Epidermal melanocyte (primary cell): ENCODE measurements at regions not wholly inside any gene's neighbourhood (a gene's known extent, or its start where the extent isn't known, plus 50 kb on each side); places are given as distances from the start of the nearest gene placed in this dataset.

Source experiments
- DNase-seq: peaks from one replicate; pipeline ENCODE4 v3.0.0; 2011; ENCODE audit warnings: low spot score; ENCODE audit not compliant: insufficient read length

DNA sequence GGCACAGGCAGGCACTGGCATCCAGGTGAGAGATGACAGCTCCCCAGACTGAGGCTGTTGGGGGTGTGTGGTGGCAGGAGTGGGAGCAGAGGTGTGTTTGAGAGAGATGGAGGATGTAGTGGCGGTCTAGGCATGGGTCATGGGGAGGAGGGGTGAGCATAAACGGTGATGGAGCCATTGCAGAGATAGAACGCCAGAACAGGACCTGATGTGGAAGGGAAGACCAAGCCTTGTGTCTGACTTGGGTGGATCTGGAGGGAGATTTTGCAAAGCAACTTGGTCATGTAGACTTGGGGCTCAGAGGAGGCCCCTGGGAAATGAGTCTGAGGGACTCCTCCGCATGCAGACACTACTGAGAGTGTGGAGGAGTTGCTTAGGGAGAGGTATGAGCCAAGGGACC, 50.0 kb upstream of the CLDN5 start:
- DNase-seq, result no peak

DNA sequence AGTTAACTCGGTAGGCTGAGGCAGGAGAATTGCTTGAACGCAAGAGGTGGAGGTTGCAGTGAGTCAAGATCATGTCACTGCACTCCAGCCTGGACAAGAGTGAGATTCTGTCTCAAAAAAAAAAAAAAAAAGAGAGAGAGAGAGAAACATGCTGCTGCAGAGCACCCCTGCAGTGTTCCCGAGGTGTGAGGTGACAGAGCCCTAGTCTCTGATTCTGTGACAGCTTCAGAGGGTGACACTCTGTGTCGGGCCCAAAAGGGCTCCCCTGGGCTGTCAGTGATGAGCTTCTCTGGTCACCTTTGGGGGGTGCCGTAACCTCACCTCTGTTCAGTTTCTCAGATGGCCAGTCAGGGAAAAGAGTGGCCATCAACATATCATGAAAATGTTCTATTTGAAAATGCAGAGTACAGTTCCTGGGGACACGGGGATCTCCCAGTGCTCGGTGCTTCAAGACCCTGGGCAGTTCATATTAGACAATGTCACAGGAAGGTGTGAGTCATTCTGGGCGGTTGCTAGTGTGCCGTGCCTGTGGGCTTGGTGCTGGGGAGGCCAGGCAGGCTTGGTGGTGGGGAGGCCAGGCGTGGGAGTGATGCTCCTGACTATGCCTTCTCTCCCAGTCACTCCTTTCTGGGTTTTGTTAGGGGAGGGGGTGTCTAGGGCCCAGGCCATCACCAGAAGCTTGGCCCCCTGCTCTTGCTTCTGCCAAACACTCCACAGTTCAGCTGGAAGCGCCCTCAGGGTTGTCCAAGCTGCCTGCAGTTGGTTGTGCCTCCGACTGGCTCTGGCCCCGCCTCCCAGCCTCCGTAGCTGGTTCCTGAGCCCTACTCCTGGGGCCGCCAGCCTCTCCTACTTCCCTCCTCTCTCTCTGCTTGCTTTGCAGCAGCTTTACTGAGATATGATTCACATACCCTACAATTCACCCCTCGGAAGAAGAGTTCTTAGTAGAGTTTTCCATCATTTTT, 52.5 kb upstream of the CLDN5 start:
- no peak for DNase-seq

- no peak for DNase-seq
Measured at GRCh38 chr22:19577422-19577966, 53.3 kb upstream of the CLDN5 start.

DNA sequence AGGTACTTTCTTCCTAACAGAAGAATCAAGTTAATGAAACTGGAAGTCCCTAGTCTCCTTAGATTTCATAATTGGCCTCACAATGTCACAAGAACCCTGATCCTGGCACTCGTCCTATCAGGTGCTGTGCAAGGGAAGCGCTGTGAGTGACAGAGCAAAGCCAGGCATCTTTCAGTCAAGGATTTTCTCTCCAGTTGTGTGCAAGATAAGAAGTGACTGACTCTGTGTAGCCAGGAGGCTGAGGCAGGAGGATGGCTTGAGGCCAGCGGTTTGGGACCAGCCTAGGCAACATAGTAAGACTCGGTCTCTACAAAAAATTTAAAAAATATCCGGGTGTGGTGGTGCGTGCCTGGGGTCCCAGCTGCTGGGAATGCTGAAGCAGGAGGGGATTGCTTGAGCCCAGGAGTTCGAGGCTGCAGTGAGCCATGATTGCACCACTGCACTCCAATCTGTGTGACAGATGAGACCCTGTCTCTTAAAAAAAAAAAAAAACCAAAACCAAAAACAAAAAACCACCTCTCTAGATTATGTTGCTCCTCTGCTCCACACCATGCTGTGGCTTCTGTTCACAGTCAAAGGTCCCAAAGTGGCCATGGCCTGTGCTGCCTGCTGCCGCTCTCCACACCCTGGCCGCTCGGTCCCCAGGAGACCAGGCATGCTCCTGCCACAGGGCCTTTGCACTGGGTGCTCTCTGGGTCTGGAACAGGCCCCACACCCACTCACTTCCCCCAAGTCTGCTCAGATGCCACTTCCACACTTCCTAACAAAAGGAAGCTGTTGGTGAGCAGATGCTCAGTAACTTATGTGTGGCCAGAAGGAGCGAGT, 54.2 kb upstream of the CLDN5 start:
- DNase-seq, result no peak

DNA sequence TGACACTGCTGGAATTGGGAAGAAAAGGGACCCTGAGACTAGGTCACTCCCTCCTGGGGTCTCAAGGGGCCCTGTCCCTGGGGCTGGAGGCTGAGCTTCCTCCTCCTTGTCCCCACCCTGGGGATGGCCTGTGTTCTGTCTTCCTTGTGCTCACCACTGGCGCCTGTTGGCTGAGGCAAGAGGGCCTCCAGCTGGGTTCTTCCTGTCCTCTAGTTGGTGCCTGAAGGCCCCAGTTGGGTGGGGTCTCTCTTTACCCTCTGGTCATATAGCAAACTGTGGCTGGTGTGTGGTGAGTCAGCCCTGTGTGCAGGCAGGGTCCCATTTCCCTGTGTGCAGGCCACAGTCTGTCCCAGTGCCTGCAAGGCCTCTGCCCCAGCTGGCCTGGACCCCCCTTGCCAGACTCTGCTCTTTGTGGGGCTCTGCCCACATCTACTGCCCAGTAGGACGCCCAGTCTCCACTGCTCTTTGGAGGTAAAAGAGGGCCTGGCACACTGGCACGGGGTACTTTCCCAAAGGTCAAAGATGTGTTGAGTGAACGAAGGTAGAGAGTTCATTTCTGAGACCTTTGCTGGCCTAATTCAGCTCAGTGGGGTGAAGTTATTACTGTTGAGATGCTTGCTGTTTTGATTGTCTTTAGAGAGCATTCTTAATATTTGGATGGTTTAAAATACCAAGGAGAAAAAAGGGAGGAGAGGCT, 55.1 kb upstream of the CLDN5 start:
- DNase-seq, result no peak

- no peak for DNase-seq
Measured at GRCh38 chr22:19579880-19580279, 55.7 kb upstream of the CLDN5 start.

DNA sequence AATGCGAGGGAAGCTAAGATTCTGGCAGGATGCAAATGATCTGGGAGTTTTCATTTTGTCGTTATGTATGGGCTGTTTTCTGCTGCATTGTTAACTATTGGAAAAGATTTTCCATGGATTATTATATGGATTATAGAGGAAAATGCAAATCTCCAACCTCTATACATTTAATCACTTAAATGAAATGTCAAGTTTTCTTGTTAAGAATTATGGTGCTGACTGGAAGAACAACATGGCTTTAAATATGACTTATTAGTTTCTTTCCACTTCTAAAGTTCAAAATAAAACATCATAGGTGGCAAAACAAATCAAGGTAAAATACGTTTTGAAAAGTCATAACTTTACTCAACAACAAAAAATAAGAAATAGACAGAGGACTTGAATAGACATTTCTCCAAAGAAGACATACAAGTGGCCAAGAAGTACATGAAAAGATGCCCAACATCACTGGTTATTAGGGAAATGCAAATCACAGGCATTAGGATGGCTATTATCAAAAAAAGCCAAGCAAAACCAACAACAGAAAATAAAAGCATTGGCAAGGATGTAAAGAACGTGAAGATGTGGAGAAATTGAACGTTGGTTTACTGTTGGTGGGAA, 56.2 kb upstream of the CLDN5 start:
- DNase-seq, result no peak

DNA sequence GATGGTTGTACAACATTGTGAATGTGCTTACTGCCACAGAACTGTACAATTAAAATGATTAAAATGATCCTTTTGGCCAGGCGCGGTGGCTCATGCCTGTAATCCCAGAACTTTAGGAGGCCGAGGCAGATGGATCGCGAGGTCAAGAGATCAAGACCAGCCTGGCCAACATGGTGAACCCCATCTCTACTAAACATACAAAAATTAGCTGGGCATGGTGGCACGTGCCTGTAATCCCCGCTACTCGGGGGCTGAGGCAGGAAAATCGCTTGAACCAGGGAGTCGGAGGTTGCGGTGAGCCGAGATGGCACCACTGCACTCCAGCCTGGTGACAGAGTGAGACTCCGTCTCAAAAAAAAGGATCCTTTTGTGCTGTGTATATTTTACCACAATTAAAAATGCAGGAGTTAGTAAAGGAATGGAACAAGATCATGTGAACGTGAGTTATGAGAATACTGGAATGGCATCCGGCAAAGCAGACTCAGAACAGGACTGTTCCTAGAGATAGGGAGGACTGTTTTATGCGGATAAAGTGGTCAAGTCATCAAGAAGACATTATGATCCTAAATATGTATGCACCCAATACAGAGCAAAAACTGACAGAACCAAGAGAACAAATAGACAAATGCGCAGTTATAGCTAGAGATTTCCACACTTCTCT, 58.0 kb upstream of the CLDN5 start:
- DNase-seq, result no peak

GRCh38 chr22:19586922-19587684, 62.9 kb upstream of the CLDN5 start:
- no peak for DNase-seq

- no peak for DNase-seq
Measured at GRCh38 chr22:19590696-19591095, 66.5 kb upstream of the CLDN5 start.

- DNase-seq, result no peak
Measured at GRCh38 chr22:19591568-19591967, 67.4 kb upstream of the CLDN5 start.

- no peak for DNase-seq
Measured at GRCh38 chr22:19592464-19592863, 68.3 kb upstream of the CLDN5 start.

DNA sequence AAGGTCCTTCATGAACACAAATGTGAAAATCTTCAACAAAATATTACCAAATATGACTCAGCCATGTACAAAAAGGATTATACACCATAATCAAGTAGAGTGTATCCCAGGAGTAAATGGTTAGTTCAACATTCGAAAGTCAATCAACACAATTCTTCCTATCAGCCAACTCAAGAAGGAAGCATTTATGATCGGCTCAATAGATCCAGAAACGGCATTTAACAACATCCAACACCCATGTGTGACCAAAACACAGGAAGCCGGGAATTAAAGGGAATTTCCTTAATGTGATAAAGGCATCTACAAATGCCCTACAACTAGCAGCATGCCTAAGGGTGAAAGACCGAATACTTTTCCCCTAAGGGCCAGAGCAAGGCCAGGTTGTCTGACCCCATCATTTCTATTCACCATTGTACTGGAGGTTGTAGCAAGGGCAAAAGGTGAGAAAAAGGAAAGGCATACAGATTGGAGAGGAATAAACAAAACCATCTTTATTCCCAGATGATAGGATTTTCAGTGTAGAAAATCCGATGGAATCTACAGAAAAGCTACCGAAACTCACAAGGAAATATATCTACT, 69.9 kb upstream of the CLDN5 start:
- no peak for DNase-seq

- DNase-seq, result no peak
Measured at GRCh38 chr22:19595532-19595931, 71.3 kb upstream of the CLDN5 start.

GRCh38 chr22:19596680-19597398, 72.6 kb upstream of the CLDN5 start:
- DNase-seq, result no peak

GRCh38 chr22:19597399-19597735, 73.2 kb upstream of the CLDN5 start:
- DNase-seq, result no peak

DNA sequence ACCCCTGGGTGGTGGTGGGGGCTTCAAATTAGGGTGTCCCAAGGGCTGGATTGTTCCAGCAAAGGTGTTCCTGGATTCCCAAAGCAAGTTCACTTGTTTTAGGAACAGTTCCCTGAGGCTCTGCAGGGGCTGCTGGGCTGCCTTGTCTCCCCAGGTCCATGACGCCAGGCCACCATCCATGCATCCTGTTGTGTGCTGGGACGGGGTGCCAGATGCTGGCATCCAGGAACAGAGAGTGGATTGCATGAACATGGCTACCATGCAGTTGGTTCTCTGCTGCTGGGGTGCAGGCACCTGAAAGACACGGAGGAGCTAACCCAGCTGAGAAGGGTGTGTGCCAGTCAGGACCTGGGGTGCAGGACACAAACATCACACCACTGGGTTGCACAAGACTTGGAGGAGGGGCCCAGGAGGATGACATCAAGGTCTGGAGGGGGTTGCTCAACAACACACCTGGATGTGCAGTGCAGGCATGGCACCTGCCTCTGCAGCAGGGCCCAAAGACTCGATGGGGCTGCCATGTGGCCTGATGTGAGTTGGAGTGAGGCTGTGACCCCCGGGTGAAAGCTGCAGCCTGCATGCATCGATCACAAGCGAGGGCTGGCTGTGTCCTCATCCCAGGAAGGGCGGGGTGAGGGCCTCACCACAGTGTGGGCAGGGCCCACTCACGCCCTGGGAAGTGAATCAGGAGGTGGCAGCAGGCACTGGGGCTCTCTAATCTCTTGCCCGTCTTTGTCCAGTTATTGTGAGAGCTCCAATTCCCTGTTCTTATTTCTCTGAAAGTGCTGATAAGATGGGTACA, 74.0 kb upstream of the CLDN5 start:
- no peak for DNase-seq

DNA sequence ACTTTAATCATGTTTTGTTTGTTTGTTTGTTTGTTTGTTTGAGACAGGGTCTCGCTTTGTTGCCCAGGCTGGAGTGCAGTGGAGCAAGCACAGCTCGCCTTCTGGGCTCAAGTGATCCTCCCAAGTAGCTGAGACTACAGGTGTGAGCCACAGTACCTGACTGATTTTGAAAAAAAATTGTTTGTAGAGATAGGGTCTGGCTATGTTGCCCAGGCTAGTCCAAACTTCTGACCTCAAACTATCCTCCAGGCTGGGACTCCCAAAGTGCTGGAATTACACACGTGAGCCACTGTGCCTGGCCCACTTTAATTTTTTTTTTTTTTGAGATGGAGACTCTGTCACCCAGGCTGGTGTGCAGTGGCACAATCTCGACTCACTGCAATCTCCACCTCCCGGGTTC, 74.8 kb upstream of the CLDN5 start:
- DNase-seq, result no peak
